ENCODE measurements at regions not wholly inside any gene's neighbourhood (a gene's known extent, or its start where the extent isn't known, plus 50 kb on each side); places are given as distances from the start of the nearest gene placed in this dataset.

DNA sequence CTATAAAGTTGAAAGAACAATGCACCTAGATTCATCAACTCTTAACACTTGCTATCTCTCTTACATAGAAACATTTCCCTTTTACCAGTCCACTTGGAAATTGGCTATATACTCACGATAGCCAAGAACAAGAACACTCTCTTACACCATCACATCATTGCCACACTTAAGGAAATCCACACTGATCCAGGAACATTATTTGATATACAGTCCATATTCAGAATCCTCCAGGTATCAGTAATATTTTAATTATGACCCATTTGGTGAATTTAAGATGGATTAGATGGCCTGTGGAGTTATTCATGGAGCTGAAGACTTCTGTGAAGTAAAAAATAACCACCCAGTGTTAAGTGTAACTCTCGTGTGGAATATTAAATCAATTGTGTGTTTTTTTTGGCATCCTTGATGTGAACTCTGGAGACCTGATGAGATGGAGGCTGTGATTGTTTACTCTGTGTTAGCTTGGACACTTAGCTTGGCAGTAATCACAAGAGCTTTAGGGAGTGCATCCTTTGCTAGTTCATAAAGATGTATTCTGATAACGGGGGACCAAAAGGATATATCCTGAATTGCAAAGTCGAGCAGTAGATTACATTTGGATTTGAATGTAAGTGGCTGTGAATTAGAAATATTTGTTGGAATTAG lies 52.0 kb upstream of the ABL1 start:
- Mint-ChIP-seq H3K4me3 (no peak overlapping the region), H3K27ac (no peak overlapping the region), H3K9me3 (no peaks in the 10 kb centered on the region), H3K36me3 (ENCODE audit: low read depth) (no peaks in the 10 kb centered on the region), H3K4me1 (peaks cover 25% of the 10 kb centered on the region), H3K27me3 (ENCODE audit: insufficient read depth) (no peaks in the 10 kb centered on the region)
- Histone ChIP-seq H3K9me3 (ENCODE audit: control insufficient read depth, low read length) (no peaks in the 10 kb centered on the region), H3K4me3 (ENCODE audit: low read length) (no peak overlapping the region), H3K9ac (ENCODE audit: extremely low read depth, low read length, poor library complexity, severe bottlenecking) (no peak overlapping the region), H3K36me3 (ENCODE audit: control insufficient read depth, insufficient read depth, low read length) (no peaks in the 10 kb centered on the region), H3K27me3 (ENCODE audit: control insufficient read depth, insufficient read depth, low read length, poor library complexity, severe bottlenecking) (no peaks in the 10 kb centered on the region), H3K27ac (ENCODE audit: low read depth, low read length) (no peak overlapping the region), H3K4me1 (ENCODE audit: control insufficient read depth, insufficient read depth, low read length) (no peaks in the 10 kb centered on the region)
- DNase-seq: no peak
- TF ChIP-seq, protein P1, sequence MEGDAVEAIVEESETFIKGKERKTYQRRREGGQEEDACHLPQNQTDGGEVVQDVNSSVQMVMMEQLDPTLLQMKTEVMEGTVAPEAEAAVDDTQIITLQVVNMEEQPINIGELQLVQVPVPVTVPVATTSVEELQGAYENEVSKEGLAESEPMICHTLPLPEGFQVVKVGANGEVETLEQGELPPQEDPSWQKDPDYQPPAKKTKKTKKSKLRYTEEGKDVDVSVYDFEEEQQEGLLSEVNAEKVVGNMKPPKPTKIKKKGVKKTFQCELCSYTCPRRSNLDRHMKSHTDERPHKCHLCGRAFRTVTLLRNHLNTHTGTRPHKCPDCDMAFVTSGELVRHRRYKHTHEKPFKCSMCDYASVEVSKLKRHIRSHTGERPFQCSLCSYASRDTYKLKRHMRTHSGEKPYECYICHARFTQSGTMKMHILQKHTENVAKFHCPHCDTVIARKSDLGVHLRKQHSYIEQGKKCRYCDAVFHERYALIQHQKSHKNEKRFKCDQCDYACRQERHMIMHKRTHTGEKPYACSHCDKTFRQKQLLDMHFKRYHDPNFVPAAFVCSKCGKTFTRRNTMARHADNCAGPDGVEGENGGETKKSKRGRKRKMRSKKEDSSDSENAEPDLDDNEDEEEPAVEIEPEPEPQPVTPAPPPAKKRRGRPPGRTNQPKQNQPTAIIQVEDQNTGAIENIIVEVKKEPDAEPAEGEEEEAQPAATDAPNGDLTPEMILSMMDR (conservative IDR thresholded peaks at IDR 0.05): no peak
- 83 to 92% methylated on average over 4 of the region's 4 CpGs for WGBS, 2 experiments (ENCODE audit: insufficient coverage in 1 of 2, insufficient read length in 1 of 2)

- WGBS, 2 experiments (ENCODE audit: insufficient coverage in 1 of 2, insufficient read length in 1 of 2): 84 to 96% methylated on average over 4 to 8 of the region's 8 CpGs
- peaks cover 17% of the 10 kb centered on the region for H3K9me3 ChIP-seq (ENCODE audit: control insufficient read depth, low read length)
- H3K4me3 Mint-ChIP-seq: no peak overlapping the region
- no peak overlapping the region for H3K4me3 ChIP-seq (ENCODE audit: low read length)
- no peaks in the 10 kb centered on the region for H3K4me1 ChIP-seq (ENCODE audit: control insufficient read depth, insufficient read depth, low read length)
- H3K27me3 ChIP-seq (ENCODE audit: control insufficient read depth, insufficient read depth, low read length, poor library complexity, severe bottlenecking): no peaks in the 10 kb centered on the region
- DNase-seq: no peak
- peaks cover 16% of the 10 kb centered on the region for H3K9me3 Mint-ChIP-seq
- peaks cover 9% of the 10 kb centered on the region for H3K36me3 Mint-ChIP-seq (ENCODE audit: low read depth)
- no peak overlapping the region for H3K27ac Mint-ChIP-seq
- TF ChIP-seq, protein P1 (conservative IDR thresholded peaks at IDR 0.05): no peak
- no peak overlapping the region for H3K9ac ChIP-seq (ENCODE audit: extremely low read depth, low read length, poor library complexity, severe bottlenecking)
- H3K27me3 Mint-ChIP-seq (ENCODE audit: insufficient read depth): no peaks in the 10 kb centered on the region
- H3K36me3 ChIP-seq (ENCODE audit: control insufficient read depth, insufficient read depth, low read length): no peaks in the 10 kb centered on the region
- H3K27ac ChIP-seq (ENCODE audit: low read depth, low read length): no peak overlapping the region
- peaks cover 15% of the 10 kb centered on the region for H3K4me1 Mint-ChIP-seq
Observed at GRCh38 chr9:130785053-130785452, 50.0 kb upstream of the ABL1 start.
